Dendritic cell treated with granulocyte-macrophage colony-stimulating factor and Interleukin-4, amounts not matched to agents 40 ng/mL and 50 ng/mL, for 4 days (primary cell): ENCODE measurements at regions not wholly inside any gene's neighbourhood (a gene's known extent, or its start where the extent isn't known, plus 50 kb on each side); places are given as distances from the start of the nearest gene placed in this dataset.

Experiments
- H3K27ac Mint-ChIP-seq: one replicate; pipeline ENCODE4 v1.8.0; 2022; ENCODE audit warnings: mild to moderate bottlenecking, mixed read lengths
- H3K27me3 Mint-ChIP-seq: one replicate; pipeline ENCODE4 v1.8.0; 2022; ENCODE audit warnings: mild to moderate bottlenecking, mixed read lengths
- H3K36me3 Mint-ChIP-seq: one replicate; pipeline ENCODE4 v1.8.0; 2022; ENCODE audit warnings: low read depth, mixed read lengths
- H3K4me1 Mint-ChIP-seq: one replicate; pipeline ENCODE4 v1.8.0; 2022; ENCODE audit warnings: low read depth, mixed read lengths
- H3K4me3 Mint-ChIP-seq: one replicate; pipeline ENCODE4 v1.8.0; 2022; ENCODE audit warnings: mild to moderate bottlenecking, moderate library complexity, mixed read lengths
- H3K9me3 Mint-ChIP-seq: one replicate; pipeline ENCODE4 v1.8.0; 2022; ENCODE audit warnings: mixed read lengths
- intact Hi-C: fragments of 100-400 bp; cut with micrococcal nuclease; formaldehyde crosslinking; loops from one replicate; pipeline ENCODE4 v1.15.0; 2022

DNA sequence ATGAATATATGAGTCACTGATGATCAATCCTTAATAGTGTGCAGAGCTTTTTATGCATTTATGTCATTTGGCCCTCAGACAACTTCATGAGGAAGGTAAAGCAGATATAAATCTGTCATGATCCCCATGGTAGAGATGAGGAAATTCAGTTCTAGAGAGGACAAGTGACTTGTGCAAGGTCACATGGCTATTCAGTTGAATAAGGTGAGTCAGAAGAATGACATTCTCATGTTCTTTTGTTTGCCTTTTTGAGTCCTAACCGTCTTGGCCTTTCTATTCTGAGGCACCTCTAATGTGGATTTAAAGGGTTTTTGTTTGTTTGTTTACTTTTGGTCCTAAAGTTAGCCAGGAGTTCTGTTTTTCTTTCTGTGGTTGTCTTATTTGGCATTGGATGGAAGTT lies 116.2 kb upstream of the ELAC2 start:
- intact Hi-C loops, result no loop called here
- no peaks in the 10 kb centered on the region for H3K36me3 Mint-ChIP-seq
- no peaks in the 10 kb centered on the region for H3K27me3 Mint-ChIP-seq
- no peak overlapping the region for H3K4me3 Mint-ChIP-seq
- peaks cover 31% of the 10 kb centered on the region for H3K9me3 Mint-ChIP-seq
- no peaks in the 10 kb centered on the region for H3K4me1 Mint-ChIP-seq
- H3K27ac Mint-ChIP-seq, result no peak overlapping the region

GRCh38 chr17:13131225-13131624 lies 113.4 kb upstream of the ELAC2 start:
- Mint-ChIP-seq H3K36me3 (no peaks in the 10 kb centered on the region), H3K9me3 (peaks cover 16% of the 10 kb centered on the region), H3K27ac (no peak overlapping the region), H3K27me3 (no peaks in the 10 kb centered on the region), H3K4me1 (no peaks in the 10 kb centered on the region), H3K4me3 (no peak overlapping the region)
- intact Hi-C loops, result no loop called here

- H3K9me3 Mint-ChIP-seq, result peaks cover 6% of the 10 kb centered on the region
- H3K4me3 Mint-ChIP-seq, result no peak overlapping the region
- H3K4me1 Mint-ChIP-seq, result no peaks in the 10 kb centered on the region
- intact Hi-C loops, result no loop called here
- no peaks in the 10 kb centered on the region for H3K36me3 Mint-ChIP-seq
- H3K27me3 Mint-ChIP-seq, result no peaks in the 10 kb centered on the region
- H3K27ac Mint-ChIP-seq, result no peak overlapping the region
Observed at GRCh38 chr17:13129356-13129755, 111.5 kb upstream of the ELAC2 start.

GRCh38 chr17:13128676-13129075 lies 110.8 kb upstream of the ELAC2 start:
- Mint-ChIP-seq H3K27ac (no peak overlapping the region), H3K4me3 (no peak overlapping the region), H3K9me3 (peaks cover 2% of the 10 kb centered on the region), H3K36me3 (no peaks in the 10 kb centered on the region), H3K27me3 (no peaks in the 10 kb centered on the region), H3K4me1 (no peaks in the 10 kb centered on the region)
- intact Hi-C loops, result no loop called here

DNA sequence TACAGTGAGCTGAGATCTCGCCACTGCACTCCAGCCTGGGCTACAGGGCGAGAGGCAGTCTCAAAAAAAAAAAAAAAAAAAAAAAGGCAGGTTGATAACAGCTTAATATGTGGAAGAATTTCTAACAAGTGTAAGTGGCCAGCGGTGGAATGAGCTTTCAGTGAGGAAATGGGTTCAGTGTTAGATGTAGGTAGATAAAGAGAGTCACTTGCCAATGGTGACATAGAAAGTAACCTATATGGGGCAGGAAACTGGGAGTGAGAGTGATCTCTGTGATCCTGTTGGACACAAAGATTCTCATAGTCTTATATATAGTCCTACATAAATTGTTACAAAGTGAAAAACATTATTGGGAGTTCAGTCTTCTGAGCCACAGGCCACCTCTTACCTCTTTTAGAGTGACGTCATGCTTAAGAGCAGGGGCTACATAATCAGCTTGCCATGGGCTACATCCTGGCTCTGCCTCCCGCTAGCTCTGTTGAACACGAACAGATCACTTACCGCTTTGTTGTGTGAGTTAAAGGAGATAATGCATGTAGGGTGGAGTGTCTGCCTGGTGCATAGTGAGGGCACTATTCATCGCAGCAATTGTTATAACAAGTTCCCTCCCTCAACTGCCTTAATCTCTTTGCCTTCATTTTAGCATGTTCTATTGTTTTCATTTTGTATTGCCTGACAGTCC lies 110.2 kb upstream of the ELAC2 start:
- Mint-ChIP-seq H3K27ac (no peak overlapping the region), H3K9me3 (no peaks in the 10 kb centered on the region), H3K4me1 (no peaks in the 10 kb centered on the region), H3K4me3 (no peak overlapping the region), H3K36me3 (no peaks in the 10 kb centered on the region), H3K27me3 (no peaks in the 10 kb centered on the region)
- intact Hi-C loops, result no loop called here

DNA sequence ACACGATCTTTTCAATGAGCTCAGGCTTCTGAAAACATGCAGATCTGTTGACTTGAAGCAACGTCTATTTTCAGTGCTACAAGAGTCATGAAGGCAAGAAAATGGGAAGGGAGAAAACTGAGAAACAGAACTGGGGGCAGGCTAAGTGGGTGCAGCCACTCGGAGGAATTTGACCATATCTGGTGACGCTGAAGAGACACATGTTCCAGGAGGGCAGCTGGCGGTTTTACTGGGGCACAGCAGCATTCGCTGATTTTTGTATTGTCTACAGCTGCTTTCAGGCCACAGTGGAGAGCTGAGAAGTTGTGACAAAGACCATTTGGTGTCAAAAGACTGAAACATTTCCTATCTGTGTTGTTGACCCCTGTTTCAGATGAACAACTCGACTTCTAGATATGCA lies 103.0 kb upstream of the ELAC2 start:
- Mint-ChIP-seq H3K4me1 (no peaks in the 10 kb centered on the region), H3K27me3 (no peaks in the 10 kb centered on the region), H3K9me3 (no peaks in the 10 kb centered on the region), H3K36me3 (no peaks in the 10 kb centered on the region), H3K4me3 (no peak overlapping the region), H3K27ac (no peak overlapping the region)
- intact Hi-C loops, result no loop called here

GRCh38 chr17:13118311-13118710 lies 100.5 kb upstream of the ELAC2 start:
- Mint-ChIP-seq H3K27me3 (no peaks in the 10 kb centered on the region), H3K27ac (no peak overlapping the region), H3K9me3 (no peaks in the 10 kb centered on the region), H3K4me3 (no peak overlapping the region), H3K4me1 (no peaks in the 10 kb centered on the region), H3K36me3 (no peaks in the 10 kb centered on the region)
- intact Hi-C loops, result no loop called here

DNA sequence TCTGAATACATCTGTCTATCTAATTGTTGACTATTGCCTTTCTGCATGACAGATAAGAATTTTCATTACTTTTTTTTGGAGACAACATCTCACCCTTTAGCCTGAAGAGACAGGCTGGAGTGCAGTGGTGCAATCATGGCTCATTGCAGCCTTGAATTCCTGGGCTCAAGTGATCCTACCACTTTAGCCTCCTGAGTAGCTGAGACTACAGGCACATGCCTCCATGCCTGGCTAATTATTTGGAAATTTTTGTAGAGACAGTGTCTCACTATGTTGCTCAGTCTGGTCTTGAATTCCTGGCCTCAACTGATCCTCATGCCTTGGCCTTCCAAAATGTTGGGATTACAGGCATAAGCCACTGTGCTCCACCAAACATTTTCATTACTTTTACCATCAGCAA lies 99.8 kb upstream of the ELAC2 start:
- Mint-ChIP-seq H3K4me1 (no peaks in the 10 kb centered on the region), H3K27ac (no peak overlapping the region), H3K36me3 (no peaks in the 10 kb centered on the region), H3K9me3 (no peaks in the 10 kb centered on the region), H3K27me3 (no peaks in the 10 kb centered on the region), H3K4me3 (no peak overlapping the region)
- intact Hi-C loops, result no loop called here

DNA sequence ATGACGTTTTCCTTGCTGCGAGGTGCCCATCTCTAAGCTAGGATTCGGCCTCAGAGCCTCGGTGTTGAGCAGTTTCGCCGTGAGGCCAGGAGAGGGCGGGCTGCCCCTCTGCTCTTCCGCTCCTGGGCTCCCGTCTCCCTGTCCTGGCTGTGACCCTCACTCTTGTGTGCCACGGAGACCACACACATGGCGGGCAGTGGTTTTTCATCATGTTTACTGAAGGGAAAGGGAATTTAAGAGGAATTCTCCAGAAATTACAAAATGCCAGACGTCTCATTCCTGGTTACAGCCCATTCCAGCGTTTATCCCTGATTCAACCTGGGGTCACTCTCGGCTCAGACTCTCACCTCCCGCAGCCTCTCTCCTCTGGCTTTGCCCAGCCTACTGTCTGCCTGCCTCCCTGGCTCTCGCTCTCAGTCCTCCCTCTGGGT lies 96.8 kb upstream of the ELAC2 start:
- no peak overlapping the region for H3K4me3 Mint-ChIP-seq
- no peaks in the 10 kb centered on the region for H3K9me3 Mint-ChIP-seq
- no peaks in the 10 kb centered on the region for H3K27me3 Mint-ChIP-seq
- no peak overlapping the region for H3K27ac Mint-ChIP-seq
- no peaks in the 10 kb centered on the region for H3K36me3 Mint-ChIP-seq
- intact Hi-C loops, result no loop called here
- no peaks in the 10 kb centered on the region for H3K4me1 Mint-ChIP-seq

DNA sequence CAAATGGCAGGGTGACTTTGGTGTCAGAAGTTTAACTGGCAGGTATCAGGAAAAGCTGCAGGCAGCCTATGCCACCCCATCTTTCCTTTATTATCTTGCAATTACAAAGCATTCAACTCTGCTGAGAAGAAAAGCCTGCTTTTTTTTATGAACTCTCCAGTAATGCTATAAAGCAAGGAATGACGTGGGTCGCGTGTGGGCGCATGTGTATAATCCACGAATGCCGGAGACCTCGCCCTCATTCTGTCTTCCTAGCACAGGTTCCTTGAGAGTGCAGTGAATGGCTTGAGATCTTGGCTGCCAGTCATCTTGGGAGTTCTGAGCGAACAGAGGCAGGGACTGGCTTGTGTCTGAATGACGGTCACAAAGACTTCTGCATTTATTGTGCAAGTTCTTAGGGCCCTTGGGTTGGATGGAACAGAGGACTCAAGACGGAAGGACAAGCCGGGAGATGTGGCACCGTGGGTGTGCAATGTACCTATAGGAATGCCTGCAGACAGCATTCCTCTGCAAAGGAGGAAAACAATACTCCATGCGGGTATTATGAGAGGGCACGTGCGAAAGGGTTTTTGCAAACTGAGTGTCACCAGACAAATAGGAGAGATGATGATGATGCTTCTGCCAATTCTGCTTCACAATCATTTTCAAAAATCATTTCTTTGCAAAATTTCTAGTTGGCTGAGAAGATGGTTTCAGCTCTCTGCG lies 96.1 kb upstream of the ELAC2 start:
- Mint-ChIP-seq H3K4me1 (no peaks in the 10 kb centered on the region), H3K27ac (no peak overlapping the region), H3K36me3 (no peaks in the 10 kb centered on the region), H3K9me3 (no peaks in the 10 kb centered on the region), H3K27me3 (no peaks in the 10 kb centered on the region), H3K4me3 (no peak overlapping the region)
- intact Hi-C loops, result no loop called here

DNA sequence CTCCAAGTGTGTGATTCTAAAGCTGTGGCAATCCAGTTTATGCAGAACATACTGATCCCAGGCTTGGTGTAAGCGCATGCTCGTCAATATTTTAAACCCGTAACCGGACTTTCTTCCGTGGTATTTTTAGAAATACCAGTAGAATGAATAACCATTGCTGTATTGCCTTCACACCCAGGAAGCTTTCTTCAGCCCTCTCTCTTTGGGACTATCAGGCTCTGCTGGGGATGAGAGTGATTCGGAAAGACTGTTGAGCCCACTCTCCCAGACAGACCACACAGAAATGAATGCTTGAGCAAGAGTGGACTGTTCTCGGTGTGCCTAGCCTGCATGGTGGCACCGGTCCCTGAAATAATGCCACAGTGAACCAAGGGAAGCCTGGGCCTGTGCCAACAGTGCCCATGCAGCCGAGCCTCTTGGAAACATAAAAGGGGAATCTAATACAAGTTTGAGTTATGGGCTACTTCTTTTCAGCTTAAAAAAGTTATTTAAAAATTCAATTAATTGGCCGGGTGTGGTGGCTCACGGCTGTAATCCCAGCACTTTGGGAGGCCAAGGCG lies 89.9 kb upstream of the ELAC2 start:
- Mint-ChIP-seq H3K27ac (no peak overlapping the region), H3K36me3 (no peaks in the 10 kb centered on the region), H3K4me3 (no peak overlapping the region), H3K4me1 (no peaks in the 10 kb centered on the region), H3K9me3 (peaks cover 13% of the 10 kb centered on the region), H3K27me3 (no peaks in the 10 kb centered on the region)
- intact Hi-C loops, result no loop called here

GRCh38 chr17:13106171-13106570 lies 88.3 kb upstream of the ELAC2 start:
- Mint-ChIP-seq H3K36me3 (no peaks in the 10 kb centered on the region), H3K9me3 (peaks cover 26% of the 10 kb centered on the region), H3K27me3 (no peaks in the 10 kb centered on the region), H3K4me1 (no peaks in the 10 kb centered on the region), H3K27ac (no peak overlapping the region), H3K4me3 (no peak overlapping the region)
- intact Hi-C loops, result no loop called here

GRCh38 chr17:13104576-13104975 lies 86.7 kb upstream of the ELAC2 start:
- Mint-ChIP-seq H3K27ac (no peak overlapping the region), H3K4me3 (no peak overlapping the region), H3K36me3 (no peaks in the 10 kb centered on the region), H3K27me3 (no peaks in the 10 kb centered on the region), H3K9me3 (peaks cover 26% of the 10 kb centered on the region), H3K4me1 (no peaks in the 10 kb centered on the region)
- intact Hi-C loops, result no loop called here

DNA sequence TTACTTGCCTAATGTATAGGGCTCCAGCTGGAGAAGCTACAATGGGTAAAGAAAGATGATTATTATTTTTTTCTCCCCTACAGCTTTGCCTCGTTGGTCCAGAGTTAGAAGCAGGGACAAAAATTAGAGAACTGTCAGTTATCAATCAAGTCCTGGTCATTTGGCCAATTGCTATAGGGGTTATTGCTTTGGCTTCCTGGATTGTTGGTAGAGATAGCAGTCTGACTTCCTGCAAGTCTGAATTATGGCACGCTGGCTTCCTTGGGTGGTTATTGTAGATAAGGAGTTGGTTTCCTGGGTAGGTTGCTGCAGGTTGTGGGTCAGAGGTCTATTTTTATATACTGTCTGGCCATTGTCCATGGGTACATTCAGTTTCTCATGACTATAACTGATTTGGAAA lies 84.7 kb upstream of the ELAC2 start:
- H3K9me3 Mint-ChIP-seq, result peaks cover 28% of the 10 kb centered on the region
- H3K4me1 Mint-ChIP-seq, result no peaks in the 10 kb centered on the region
- no peak overlapping the region for H3K27ac Mint-ChIP-seq
- intact Hi-C loops, result no loop called here
- no peak overlapping the region for H3K4me3 Mint-ChIP-seq
- no peaks in the 10 kb centered on the region for H3K36me3 Mint-ChIP-seq
- H3K27me3 Mint-ChIP-seq, result no peaks in the 10 kb centered on the region

DNA sequence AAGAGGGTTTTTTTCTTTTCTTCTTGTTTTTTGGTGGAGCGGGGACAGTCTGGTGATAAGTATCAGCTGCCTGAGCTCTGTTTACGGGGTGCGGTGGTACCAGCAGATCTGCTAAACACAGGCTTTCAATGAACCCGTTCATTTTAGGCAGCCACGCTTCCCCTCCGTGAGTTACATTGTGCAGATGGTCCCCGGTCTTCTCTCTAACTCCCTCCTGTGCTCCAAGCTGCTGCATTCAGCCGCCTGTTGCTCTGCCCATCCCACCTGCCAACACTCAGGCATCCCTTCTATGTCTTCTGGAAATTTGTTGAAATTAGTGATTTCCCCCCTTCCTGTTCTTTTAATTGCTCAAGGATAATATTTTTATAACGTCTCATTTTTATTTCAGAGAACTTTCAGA lies 82.1 kb upstream of the ELAC2 start:
- intact Hi-C loops, result no loop called here
- Mint-ChIP-seq H3K27ac (no peak overlapping the region), H3K36me3 (no peaks in the 10 kb centered on the region), H3K4me3 (no peak overlapping the region), H3K27me3 (no peaks in the 10 kb centered on the region), H3K4me1 (no peaks in the 10 kb centered on the region), H3K9me3 (peaks cover 28% of the 10 kb centered on the region)
